IMR-90 (cell line): ENCODE measurements at regions not wholly inside any gene's neighbourhood (a gene's known extent, or its start where the extent isn't known, plus 50 kb on each side); places are given as distances from the start of the nearest gene placed in this dataset.

Source experiments
- ATAC-seq: fragments of 200-7000 bp; cut with Tn5 transposase; 2 replicates; pipeline ENCODE4 v1.9.1; 2020; ENCODE audit warnings: low read depth, mild to moderate bottlenecking, moderate library complexity
- BruUV-seq: library from RNA; stranded (reverse); fragments of 400-500 nt; replicated peaks from 2 replicates; lab custom pipeline; 2021; lab: Mats Ljungman, UMichigan
- CTCF ChIA-PET: fragments of 300-600 bp; formaldehyde crosslinking; extraction: SDS; loops from one replicate; lab custom pipeline; 2021; ENCODE audit warnings: antibody characterized with exemption; lab: Yijun Ruan, JAX
- POLR2A ChIA-PET: fragments of 300-600 bp; sonication (Branson Sonifier 250); formaldehyde crosslinking; loops from one replicate; lab custom pipeline; 2022; ENCODE audit warnings: antibody characterized with exemption; ENCODE audit not compliant: unreplicated experiment; lab: Charles Lee
- DNase-seq: peaks from one replicate; pipeline ENCODE4 v3.0.0; 2013
- H2AFZ ChIP-seq: replicated peaks from 2 replicates; pipeline ENCODE3; 2013; ENCODE audit warnings: low read length, mild to moderate bottlenecking; ENCODE audit not compliant: poor library complexity
- H2AK5ac ChIP-seq: 2 replicates; pipeline ENCODE4 v1.6.1; 2013; ENCODE audit warnings: low read depth, low read length, inconsistent platforms
- H2AK9ac ChIP-seq: replicated peaks from 2 replicates; pipeline ENCODE3; 2013; ENCODE audit warnings: mild to moderate bottlenecking, low read depth, low read length, moderate library complexity; ENCODE audit not compliant: poor library complexity
- H2BK120ac ChIP-seq: 2 replicates; pipeline ENCODE4 v1.6.1; 2013; ENCODE audit warnings: low read depth, low read length, inconsistent platforms
- H2BK15ac ChIP-seq: 3 replicates; pipeline ENCODE4 v1.6.1; 2013; ENCODE audit warnings: low read depth, low read length, inconsistent platforms
- H2BK20ac ChIP-seq: 2 replicates; pipeline ENCODE4 v1.6.1; 2013; ENCODE audit warnings: low read depth, mild to moderate bottlenecking, inconsistent platforms, low read length, moderate library complexity
- H2BK5ac ChIP-seq: 2 replicates; pipeline ENCODE4 v1.6.1; 2013; ENCODE audit warnings: mild to moderate bottlenecking, low read depth, low read length, inconsistent platforms; ENCODE audit not compliant: poor library complexity, severe bottlenecking
- H3K14ac ChIP-seq: replicated peaks from 2 replicates; pipeline ENCODE4 v1.6.1; 2013; ENCODE audit warnings: low read depth, low read length, inconsistent platforms
- H3K18ac ChIP-seq: 2 replicates; pipeline ENCODE4 v1.6.1; 2013; ENCODE audit warnings: low read depth, low read length, control low read depth
- H3K23ac ChIP-seq: 2 replicates; pipeline ENCODE4 v1.6.1; 2013; ENCODE audit warnings: low read depth, low read length, inconsistent platforms
- H3K27ac ChIP-seq: 2 replicates; pipeline ENCODE4 v1.5.1; 2013; ENCODE audit warnings: mild to moderate bottlenecking, control low read depth, low read length; ENCODE audit not compliant: insufficient read depth
- H3K27me3 ChIP-seq: 2 replicates; pipeline ENCODE4 v1.6.1; 2013; ENCODE audit warnings: low read length; ENCODE audit not compliant: control insufficient read depth, insufficient read depth
- H3K36me3 ChIP-seq: 2 replicates; pipeline ENCODE4 v1.6.1; 2013; ENCODE audit warnings: low read length, mixed read lengths; ENCODE audit not compliant: control insufficient read depth, insufficient read depth
- H3K4ac ChIP-seq: 2 replicates; pipeline ENCODE4 v1.6.1; 2013; ENCODE audit warnings: low read depth, low read length, inconsistent platforms
- H3K4me1 ChIP-seq: 2 replicates; pipeline ENCODE4 v1.6.1; 2013; ENCODE audit warnings: low read length, mixed read lengths; ENCODE audit not compliant: control insufficient read depth, insufficient read depth
- H3K4me2 ChIP-seq: 2 replicates; pipeline ENCODE4 v1.6.1; 2013; ENCODE audit warnings: low read depth, mild to moderate bottlenecking, control low read depth, low read length, moderate library complexity
- H3K4me3 ChIP-seq: 2 replicates; pipeline ENCODE4 v1.5.1; 2013; ENCODE audit warnings: low read depth, mild to moderate bottlenecking, control low read depth, low read length, moderate library complexity; ENCODE audit not compliant: insufficient read depth
- H3K56ac ChIP-seq: 2 replicates; pipeline ENCODE4 v1.6.1; 2013; ENCODE audit warnings: low read length, inconsistent platforms; ENCODE audit not compliant: insufficient read depth; ENCODE audit errors: extremely low read depth
- H3K79me1 ChIP-seq, 2 experiments: 2 replicates each; pipeline ENCODE4 v1.6.1; 2013; ENCODE audit warnings: low read length in 2 of 2, inconsistent platforms in 1 of 2, low read depth in 1 of 2
- H3K9ac ChIP-seq: 2 replicates; pipeline ENCODE4 v1.6.1; 2013; ENCODE audit warnings: low read depth, low read length, control low read depth
- H3K9me1 ChIP-seq: 2 replicates; pipeline ENCODE4 v1.6.1; 2013; ENCODE audit warnings: low read length, inconsistent platforms; ENCODE audit not compliant: insufficient read depth
- H3K9me3 ChIP-seq: 2 replicates; pipeline ENCODE4 v1.6.1; 2013; ENCODE audit warnings: low read length; ENCODE audit not compliant: control insufficient read depth, insufficient read depth
- H4K20me1 ChIP-seq: 2 replicates; pipeline ENCODE4 v1.6.1; 2013; ENCODE audit warnings: low read length, inconsistent platforms; ENCODE audit not compliant: insufficient read depth
- H4K5ac ChIP-seq: 2 replicates; pipeline ENCODE4 v1.6.1; 2013; ENCODE audit warnings: mild to moderate bottlenecking, low read depth, low read length, control low read depth
- H4K8ac ChIP-seq, 2 experiments: 2 replicates each; pipeline ENCODE4 v1.6.1; 2013; ENCODE audit warnings: low read depth in 2 of 2, low read length in 2 of 2, control low read depth in 1 of 2, inconsistent platforms in 1 of 2
- H4K91ac ChIP-seq: 2 replicates; pipeline ENCODE4 v1.6.1; 2013; ENCODE audit warnings: low read depth, low read length, inconsistent platforms; ENCODE audit not compliant: insufficient read depth
- BHLHE40 ChIP-seq: fragments of 150-350 bp; IDR thresholded peaks from 2 replicates; pipeline ENCODE4 v1.6.1; 2016; ENCODE audit warnings: mild to moderate bottlenecking, low read depth, low read length
- CEBPB ChIP-seq: IDR thresholded peaks from 2 replicates; pipeline ENCODE4 v1.6.1; 2012; ENCODE audit warnings: low read depth, low read length, improper control_type of control experiment
- CHD1 ChIP-seq: IDR thresholded peaks from 2 replicates; pipeline ENCODE4 v1.6.1; 2012; ENCODE audit warnings: low read depth, low read length, improper control_type of control experiment
- CTCF ChIP-seq: conservative IDR thresholded peaks from 2 replicates; pipeline ENCODE4 v1.5.1; 2012; ENCODE audit warnings: mild to moderate bottlenecking, low read depth, low read length, improper control_type of control experiment
- FOS ChIP-seq: fragments of 150-350 bp; IDR thresholded peaks from 2 replicates; pipeline ENCODE4 v1.6.1; 2016; ENCODE audit warnings: low read depth, low read length
- MAZ ChIP-seq: IDR thresholded peaks from 2 replicates; pipeline ENCODE4 v1.6.1; 2012; ENCODE audit warnings: low read depth, mild to moderate bottlenecking, low read length, improper control_type of control experiment, moderate library complexity, borderline replicate concordance
- POLR2A ChIP-seq: IDR thresholded peaks from 2 replicates; pipeline ENCODE4 v1.6.1; 2012; ENCODE audit warnings: mild to moderate bottlenecking, low read depth, low read length
- RAD21 ChIP-seq: IDR thresholded peaks from 2 replicates; pipeline ENCODE4 v1.6.1; 2012; ENCODE audit warnings: low read length, improper control_type of control experiment
- RFX5 ChIP-seq: IDR thresholded peaks from 2 replicates; pipeline ENCODE4 v1.8.0; 2012; ENCODE audit warnings: low read depth, mild to moderate bottlenecking, low read length, moderate library complexity
- SMC3 ChIP-seq: fragments of 150-350 bp; IDR thresholded peaks from 2 replicates; pipeline ENCODE4 v1.6.1; 2016; ENCODE audit warnings: low read depth, mild to moderate bottlenecking, antibody characterized with exemption, low read length, moderate library complexity
- WGBS, 2 experiments: methylation state at CpG; one replicate each; pipeline versions ENCODE4 v1.1.5 to v1.1.7; 2013; ENCODE audit warnings: missing lambda C conversion rate in 2 of 2; ENCODE audit not compliant: insufficient read length in 1 of 2; ENCODE audit errors: extremely low coverage in 2 of 2; 5-methylcytosine and 5-hydroxymethylcytosine counted together
- dilution Hi-C: fragments of 300-500 bp; cut with HindIII; formaldehyde crosslinking; loops from one replicate; pipeline ENCODE4 v1.14.3; 2018; ENCODE audit warnings: low sequenced_read_pairs; ENCODE audit not compliant: unreplicated experiment
- in situ Hi-C: fragments of 300-500 bp; cut with MboI; formaldehyde crosslinking; loops from 3 replicates; pipeline ENCODE4 v1.14.3; 2019; ENCODE audit warnings: low sequenced_read_pairs, inconsistent platforms, mixed read lengths
- intact Hi-C: fragments of 100-400 bp; cut with micrococcal nuclease; formaldehyde crosslinking; loops from 2 replicates; pipeline ENCODE4 v1.10.0; 2022
- TF ChIP-seq, protein P1 (sequence below): fragments of 150-350 bp; IDR thresholded peaks from 2 replicates; pipeline ENCODE4 v1.6.1; 2017; ENCODE audit warnings: mild to moderate bottlenecking, antibody characterized with exemption, low read length, low read depth

GRCh38 chr18:78146136-78147085 is 833.2 kb upstream of the SALL3 start (continued):
- no peak for TF ChIP-seq CTCF

DNA sequence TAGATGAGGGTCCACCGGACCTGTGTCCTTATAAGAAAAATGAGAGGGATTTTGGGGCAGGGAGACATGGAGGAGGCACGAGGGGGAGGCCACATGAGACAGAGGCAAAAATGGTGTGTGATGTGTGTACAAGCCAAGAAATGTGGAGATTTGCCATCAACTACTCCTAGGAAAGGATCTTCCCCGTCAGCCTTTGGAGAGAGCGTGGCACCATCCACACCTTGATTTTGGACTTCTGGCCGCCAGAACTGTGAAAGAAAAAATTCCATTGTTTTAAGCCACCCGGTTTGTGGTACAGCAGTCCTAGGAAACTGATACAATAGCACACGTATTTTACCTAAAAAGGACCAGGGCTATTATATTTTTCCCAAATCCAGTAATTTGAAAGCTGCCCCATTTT is 829.0 kb upstream of the SALL3 start:
- H2BK20ac ChIP-seq, result no peak overlapping the region
- no peak overlapping the region for H3K4me3 ChIP-seq
- no peak overlapping the region for H2AK5ac ChIP-seq
- H4K5ac ChIP-seq, result no peak overlapping the region
- no peaks in the 10 kb centered on the region for H3K79me1 ChIP-seq
- ATAC-seq, result no peak
- H3K14ac ChIP-seq, result no peak overlapping the region
- H3K4ac ChIP-seq, result no peak overlapping the region
- H3K27me3 ChIP-seq, result no peaks in the 10 kb centered on the region
- peaks cover 51% of the 10 kb centered on the region for H3K9me3 ChIP-seq
- H4K91ac ChIP-seq, result no peak overlapping the region
- H3K4me1 ChIP-seq, result no peaks in the 10 kb centered on the region
- no peak overlapping the region for H3K18ac ChIP-seq
- H3K27ac ChIP-seq, result no peak overlapping the region
- no peak overlapping the region for H3K23ac ChIP-seq
- no peaks in the 10 kb centered on the region for H3K9me1 ChIP-seq
- H4K8ac ChIP-seq, result no peak overlapping the region
- no peak overlapping the region for H3K56ac ChIP-seq
- intact Hi-C loops (no loop called here), dilution Hi-C loops (no loop called here), in situ Hi-C loops (no loop called here)
- no peak overlapping the region for H2BK15ac ChIP-seq
- no peak overlapping the region for H3K4me2 ChIP-seq
- H3K9ac ChIP-seq, result no peak overlapping the region
- no peak overlapping the region for H2AK9ac ChIP-seq
- no peak overlapping the region for H2BK5ac ChIP-seq
- BruUV-seq, result no TSS peak
- CTCF ChIA-PET, result no interaction called here
- POLR2A ChIA-PET, result no interaction called here
- 45% methylated on average over 2 of the region's 7 CpGs; no CpG with 5 or more reads in 1 of the 2 experiments for WGBS, 2 experiments
- H4K20me1 ChIP-seq, result no peaks in the 10 kb centered on the region
- DNase-seq, result no peak
- no peak overlapping the region for H2BK120ac ChIP-seq
- no peak overlapping the region for H2AFZ ChIP-seq
- no peaks in the 10 kb centered on the region for H3K36me3 ChIP-seq
- TF ChIP-seq CEBPB (no peak), MAZ (no peak), SMC3 (no peak), RAD21 (no peak), BHLHE40 (no peak), CHD1 (no peak), POLR2A (no peak), RFX5 (no peak), FOS (no peak), CTCF (no peak)
- TF ChIP-seq, protein P1, sequence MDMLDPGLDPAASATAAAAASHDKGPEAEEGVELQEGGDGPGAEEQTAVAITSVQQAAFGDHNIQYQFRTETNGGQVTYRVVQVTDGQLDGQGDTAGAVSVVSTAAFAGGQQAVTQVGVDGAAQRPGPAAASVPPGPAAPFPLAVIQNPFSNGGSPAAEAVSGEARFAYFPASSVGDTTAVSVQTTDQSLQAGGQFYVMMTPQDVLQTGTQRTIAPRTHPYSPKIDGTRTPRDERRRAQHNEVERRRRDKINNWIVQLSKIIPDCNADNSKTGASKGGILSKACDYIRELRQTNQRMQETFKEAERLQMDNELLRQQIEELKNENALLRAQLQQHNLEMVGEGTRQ, result no peak
